Vagina (tissue), 2 donors: ENCODE measurements at regions not wholly inside any gene's neighbourhood (a gene's known extent, or its start where the extent isn't known, plus 50 kb on each side); places are given as distances from the start of the nearest gene placed in this dataset.

Experiments
- POLR2AphosphoS5 ChIP-seq, 2 donors: sonication (generic); formaldehyde crosslinking; IDR thresholded peaks; one replicate each; pipeline ENCODE4 v1.9.0; 2017; ENCODE audit warnings: antibody characterized with exemption in 2 of 2, mild to moderate bottlenecking in 2 of 2, low read depth in 1 of 2; ENCODE audit not compliant: insufficient read depth in 1 of 2
- TF ChIP-seq, protein P1 (sequence below), 3 experiments: fragments of 450-650 bp in 2 of 3; fragments of 200-600 bp in 1 of 3; sonication (generic) in 1 of 3; IDR thresholded peaks; one replicate each; pipeline ENCODE4 v1.5.1; 2017 to 2019; ENCODE audit warnings: antibody characterized with exemption in 3 of 3, mild to moderate bottlenecking in 2 of 3, moderate library complexity in 2 of 3

GRCh38 chrX:42996861-42997260 lies 218.9 kb upstream of the PPP1R2C start:
- no peak for TF ChIP-seq POLR2AphosphoS5 (IDR thresholded peaks at IDR 0.05; ENCODE audit: insufficient read depth in 1 of 2, low read depth in 1 of 2)
- TF ChIP-seq, protein P1, sequence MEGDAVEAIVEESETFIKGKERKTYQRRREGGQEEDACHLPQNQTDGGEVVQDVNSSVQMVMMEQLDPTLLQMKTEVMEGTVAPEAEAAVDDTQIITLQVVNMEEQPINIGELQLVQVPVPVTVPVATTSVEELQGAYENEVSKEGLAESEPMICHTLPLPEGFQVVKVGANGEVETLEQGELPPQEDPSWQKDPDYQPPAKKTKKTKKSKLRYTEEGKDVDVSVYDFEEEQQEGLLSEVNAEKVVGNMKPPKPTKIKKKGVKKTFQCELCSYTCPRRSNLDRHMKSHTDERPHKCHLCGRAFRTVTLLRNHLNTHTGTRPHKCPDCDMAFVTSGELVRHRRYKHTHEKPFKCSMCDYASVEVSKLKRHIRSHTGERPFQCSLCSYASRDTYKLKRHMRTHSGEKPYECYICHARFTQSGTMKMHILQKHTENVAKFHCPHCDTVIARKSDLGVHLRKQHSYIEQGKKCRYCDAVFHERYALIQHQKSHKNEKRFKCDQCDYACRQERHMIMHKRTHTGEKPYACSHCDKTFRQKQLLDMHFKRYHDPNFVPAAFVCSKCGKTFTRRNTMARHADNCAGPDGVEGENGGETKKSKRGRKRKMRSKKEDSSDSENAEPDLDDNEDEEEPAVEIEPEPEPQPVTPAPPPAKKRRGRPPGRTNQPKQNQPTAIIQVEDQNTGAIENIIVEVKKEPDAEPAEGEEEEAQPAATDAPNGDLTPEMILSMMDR (IDR thresholded peaks at IDR 0.05), result no peak
